ENCODE measurements at regions not wholly inside any gene's neighbourhood (a gene's known extent, or its start where the extent isn't known, plus 50 kb on each side); places are given as distances from the start of the nearest gene placed in this dataset.

DNA sequence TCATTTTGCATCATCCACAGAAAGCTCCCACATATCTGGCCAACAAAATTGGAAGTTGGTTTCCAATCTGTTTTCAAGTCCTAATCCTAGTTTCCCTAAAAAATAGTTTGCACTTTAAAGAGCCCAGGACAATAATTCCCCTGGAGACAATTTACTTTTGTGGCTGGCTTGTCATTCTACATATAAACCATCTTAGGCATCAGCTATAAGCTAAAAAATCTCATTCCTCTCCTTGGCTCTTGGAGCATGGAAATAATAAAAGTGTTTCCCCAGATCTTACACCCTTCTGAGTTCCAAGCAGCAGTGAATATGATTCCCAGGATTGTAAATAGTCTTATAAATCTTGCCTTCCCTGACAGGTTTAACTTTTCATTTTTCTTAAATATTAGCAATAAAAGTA is 89.1 kb upstream of the NUDT4 start:
- H3K27ac ChIP-seq = no peak overlapping the region
- TF ChIP-seq, protein P1, sequence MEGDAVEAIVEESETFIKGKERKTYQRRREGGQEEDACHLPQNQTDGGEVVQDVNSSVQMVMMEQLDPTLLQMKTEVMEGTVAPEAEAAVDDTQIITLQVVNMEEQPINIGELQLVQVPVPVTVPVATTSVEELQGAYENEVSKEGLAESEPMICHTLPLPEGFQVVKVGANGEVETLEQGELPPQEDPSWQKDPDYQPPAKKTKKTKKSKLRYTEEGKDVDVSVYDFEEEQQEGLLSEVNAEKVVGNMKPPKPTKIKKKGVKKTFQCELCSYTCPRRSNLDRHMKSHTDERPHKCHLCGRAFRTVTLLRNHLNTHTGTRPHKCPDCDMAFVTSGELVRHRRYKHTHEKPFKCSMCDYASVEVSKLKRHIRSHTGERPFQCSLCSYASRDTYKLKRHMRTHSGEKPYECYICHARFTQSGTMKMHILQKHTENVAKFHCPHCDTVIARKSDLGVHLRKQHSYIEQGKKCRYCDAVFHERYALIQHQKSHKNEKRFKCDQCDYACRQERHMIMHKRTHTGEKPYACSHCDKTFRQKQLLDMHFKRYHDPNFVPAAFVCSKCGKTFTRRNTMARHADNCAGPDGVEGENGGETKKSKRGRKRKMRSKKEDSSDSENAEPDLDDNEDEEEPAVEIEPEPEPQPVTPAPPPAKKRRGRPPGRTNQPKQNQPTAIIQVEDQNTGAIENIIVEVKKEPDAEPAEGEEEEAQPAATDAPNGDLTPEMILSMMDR (conservative IDR thresholded peaks at IDR 0.05) = no peak

DNA sequence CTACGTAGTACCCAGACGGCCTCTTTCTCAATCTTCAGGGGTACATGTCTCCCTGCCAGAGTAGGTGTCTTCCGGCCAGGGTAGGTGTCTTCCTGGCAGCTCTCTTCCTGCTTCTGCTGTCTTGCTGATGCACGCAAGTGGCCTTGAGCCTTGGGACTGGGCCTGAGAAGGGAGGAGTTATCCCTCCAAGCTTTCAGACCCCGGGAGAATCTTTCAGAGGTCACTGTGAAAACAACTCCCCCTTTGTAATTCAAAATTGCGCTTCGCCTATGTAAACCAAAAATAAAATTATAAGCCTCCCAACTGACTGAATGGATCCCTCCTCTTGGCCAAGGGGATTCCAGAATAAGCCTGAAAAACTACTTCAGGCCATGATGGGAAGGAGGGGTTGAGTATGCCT is 87.3 kb upstream of the NUDT4 start:
- TF ChIP-seq, protein P1 (conservative IDR thresholded peaks at IDR 0.05) = no peak

DNA sequence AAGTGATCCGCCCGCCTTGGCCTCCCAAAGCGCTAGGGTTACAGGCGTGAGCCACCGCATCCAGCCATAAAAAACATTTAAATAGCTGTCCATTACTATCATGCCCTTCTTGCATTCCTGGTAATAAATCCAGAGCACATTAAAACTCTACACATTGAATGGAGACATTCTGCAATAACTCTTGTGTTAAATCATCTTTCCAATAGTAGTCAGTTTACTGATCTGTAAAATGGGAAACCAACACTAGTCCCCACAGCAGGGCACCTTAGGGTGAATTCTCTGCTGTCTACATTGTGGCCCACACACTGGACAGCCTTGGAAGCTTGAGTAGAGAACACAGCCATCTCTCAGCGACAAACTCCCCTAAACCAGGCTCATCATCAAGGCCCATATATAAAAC is 85.5 kb upstream of the NUDT4 start:
- TF ChIP-seq, protein P1 (conservative IDR thresholded peaks at IDR 0.05) = no peak
- H3K27ac ChIP-seq = no peak overlapping the region

More for the DNA sequence above, 87.3 kb upstream of the NUDT4 start:
- H3K27ac ChIP-seq = no peak overlapping the region

DNA sequence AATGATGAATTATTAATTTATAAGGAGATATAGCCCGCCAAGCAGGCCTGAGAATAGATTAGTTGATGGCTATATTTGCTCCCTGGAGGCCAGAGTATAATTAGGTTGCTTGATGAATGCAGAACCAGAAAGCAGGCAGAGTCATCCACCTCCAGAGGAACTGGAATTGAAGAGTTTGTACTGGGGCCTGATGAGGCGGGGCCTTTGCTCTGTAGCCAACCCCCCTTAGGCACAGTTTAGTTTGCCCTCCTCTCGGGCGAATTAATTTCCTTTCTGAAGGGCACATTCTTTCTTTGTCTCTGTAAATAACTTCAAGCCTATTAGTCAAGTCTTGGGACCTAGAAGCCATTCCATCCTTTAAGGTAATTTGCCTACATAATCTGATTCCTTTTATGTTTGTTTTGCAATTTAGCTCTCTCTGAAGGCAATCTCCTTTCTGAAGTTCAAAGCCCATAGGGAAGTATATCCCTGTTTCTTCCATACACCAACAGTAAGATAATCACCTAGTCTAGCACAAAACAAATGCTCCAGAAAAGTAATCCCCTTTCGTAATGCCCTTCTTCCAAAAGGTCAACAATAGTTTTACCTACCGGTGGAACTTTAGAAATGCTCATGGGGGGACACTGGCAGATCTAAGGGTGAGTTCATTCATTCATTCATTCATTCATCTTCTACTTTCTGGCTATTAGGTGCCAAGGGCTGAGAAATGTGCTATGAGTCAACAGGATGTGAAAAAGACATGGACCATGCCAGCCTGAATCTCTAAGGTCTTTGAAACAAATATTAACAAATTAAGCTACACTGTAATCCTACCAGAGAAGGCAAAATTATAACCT is 84.8 kb upstream of the NUDT4 start:
- TF ChIP-seq, protein P1 (conservative IDR thresholded peaks at IDR 0.05) = no peak
- H3K27ac ChIP-seq = no peak overlapping the region

DNA sequence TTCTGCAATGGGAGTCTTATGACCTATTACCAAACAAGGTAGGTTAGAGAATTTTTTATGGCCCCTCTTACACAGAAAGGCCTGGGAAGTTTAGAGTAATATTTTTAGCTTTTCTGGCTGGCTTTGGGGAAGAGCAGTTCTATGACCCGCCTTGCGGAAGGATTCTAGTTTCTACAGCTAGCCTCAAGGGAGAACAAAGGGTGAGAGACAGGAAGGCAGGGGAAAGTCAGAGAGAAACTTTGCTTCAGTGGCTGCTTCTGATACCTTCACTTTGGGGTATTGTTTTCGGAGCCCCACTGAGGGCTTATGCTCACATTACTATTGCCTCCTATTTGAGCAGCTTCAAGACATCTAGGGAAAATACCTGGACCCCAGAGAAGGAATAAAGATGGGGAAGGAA is 80.7 kb upstream of the NUDT4 start:
- TF ChIP-seq, protein P1 (conservative IDR thresholded peaks at IDR 0.05) = no peak
- H3K27ac ChIP-seq = no peak overlapping the region

DNA sequence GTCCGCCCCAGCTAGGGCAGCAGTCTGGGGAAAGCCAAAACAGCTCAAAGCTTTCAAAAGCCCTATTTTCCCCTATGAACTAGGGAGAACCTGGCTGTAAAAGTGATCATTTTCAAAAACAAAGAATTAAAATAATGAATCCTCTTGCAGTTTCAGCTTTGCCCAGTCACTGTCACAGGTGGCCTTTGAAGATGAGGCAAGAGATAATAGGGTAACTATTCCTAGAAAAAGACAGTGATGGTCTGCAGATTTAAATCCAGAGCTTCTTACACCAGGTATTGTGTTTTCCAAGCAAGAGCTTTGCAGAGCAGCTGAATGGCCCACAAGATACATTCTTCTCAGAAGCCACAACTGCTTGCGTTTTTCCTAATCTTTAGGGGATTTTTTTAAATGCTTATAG is 80.2 kb upstream of the NUDT4 start:
- no peak overlapping the region for H3K27ac ChIP-seq
- TF ChIP-seq, protein P1 (conservative IDR thresholded peaks at IDR 0.05) = no peak

DNA sequence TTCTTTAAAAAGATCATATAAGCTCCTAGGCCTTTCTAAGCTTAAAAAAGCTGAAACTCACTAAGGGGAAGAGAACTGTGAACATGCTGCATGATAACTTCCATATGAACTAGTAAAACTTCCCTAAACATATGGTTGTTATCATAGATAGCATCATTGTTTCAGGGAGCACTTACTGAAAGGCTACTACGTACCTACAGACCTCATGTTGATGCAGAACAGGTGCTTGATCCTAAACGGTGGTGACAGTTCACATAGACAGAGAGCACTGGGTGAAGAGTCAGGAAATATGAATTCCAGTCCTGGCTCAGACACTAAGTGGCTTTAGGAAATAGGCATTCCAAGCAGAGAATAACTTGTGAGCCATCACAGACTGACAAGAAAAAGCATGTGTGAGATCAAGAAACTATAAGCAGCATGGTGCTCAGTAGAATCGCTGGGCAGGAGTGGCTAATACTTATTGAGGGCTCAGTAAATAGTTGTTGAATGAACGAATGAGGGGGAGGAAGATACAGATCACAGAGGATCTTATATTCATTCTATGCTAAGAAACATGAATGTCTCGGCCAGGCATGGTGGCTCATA is 78.4 kb upstream of the NUDT4 start:
- H3K27ac ChIP-seq = no peak overlapping the region
- TF ChIP-seq, protein P1 (conservative IDR thresholded peaks at IDR 0.05) = no peak

Measured in VCaP (cell line).